ENCODE measurements at regions not wholly inside any gene's neighbourhood (a gene's known extent, or its start where the extent isn't known, plus 50 kb on each side); places are given as distances from the start of the nearest gene placed in this dataset.

DNA sequence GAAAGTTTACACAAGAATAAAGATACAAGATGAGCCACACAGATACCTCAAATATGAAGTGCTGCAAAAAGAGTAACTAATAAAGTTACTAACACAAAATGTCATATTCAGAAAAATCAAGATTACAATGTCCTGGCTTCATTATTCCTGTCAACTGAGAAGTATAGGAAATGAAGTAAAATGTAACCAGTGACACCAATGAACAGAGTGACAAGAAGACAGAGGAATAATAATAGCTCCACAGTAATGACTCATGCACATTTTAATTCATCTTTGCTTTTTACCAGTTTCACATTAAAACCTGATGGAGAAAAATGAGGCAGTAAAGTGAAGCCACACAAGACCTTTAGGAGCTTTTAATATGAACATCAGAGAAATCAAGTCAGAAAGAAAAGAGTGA, 214.1 kb downstream of the ZBBX start:
- DNase-seq (ENCODE audit: low spot score), result no peak
- peak overlapping the region in 1 of 2 donors; percentile 72 for H3K27ac ChIP-seq

DNA sequence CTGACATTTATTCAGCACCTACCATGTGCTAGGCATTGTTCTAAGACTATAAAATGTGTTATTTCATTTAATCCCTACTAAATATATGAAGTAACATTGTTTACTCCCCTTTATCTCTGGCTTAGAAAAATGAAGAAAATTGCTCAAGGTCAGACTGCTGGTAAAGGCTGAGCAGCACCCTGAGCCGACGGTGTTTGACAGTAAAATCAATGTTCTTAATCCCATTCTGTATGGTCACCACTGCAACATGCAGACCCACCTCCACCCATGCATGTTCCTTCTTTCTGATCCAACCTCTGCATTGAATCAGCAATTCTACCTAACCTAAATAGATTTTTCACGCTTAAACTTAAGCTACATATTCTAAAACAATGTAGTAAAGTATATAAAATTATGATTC, 216.5 kb downstream of the ZBBX start:
- Histone ChIP-seq H3K4me3 (no peak overlapping the region), H3K27ac (no peak overlapping the region), H3K9me3 (no peaks in the 10 kb centered on the region), H3K27me3 (no peaks in the 10 kb centered on the region), H3K36me3 (no peaks in the 10 kb centered on the region), H3K4me1 (peaks cover 0 to 21% of the 10 kb centered on the region in 2 donors)
- no peak for DNase-seq (ENCODE audit: low spot score)
- TF ChIP-seq, protein P1, sequence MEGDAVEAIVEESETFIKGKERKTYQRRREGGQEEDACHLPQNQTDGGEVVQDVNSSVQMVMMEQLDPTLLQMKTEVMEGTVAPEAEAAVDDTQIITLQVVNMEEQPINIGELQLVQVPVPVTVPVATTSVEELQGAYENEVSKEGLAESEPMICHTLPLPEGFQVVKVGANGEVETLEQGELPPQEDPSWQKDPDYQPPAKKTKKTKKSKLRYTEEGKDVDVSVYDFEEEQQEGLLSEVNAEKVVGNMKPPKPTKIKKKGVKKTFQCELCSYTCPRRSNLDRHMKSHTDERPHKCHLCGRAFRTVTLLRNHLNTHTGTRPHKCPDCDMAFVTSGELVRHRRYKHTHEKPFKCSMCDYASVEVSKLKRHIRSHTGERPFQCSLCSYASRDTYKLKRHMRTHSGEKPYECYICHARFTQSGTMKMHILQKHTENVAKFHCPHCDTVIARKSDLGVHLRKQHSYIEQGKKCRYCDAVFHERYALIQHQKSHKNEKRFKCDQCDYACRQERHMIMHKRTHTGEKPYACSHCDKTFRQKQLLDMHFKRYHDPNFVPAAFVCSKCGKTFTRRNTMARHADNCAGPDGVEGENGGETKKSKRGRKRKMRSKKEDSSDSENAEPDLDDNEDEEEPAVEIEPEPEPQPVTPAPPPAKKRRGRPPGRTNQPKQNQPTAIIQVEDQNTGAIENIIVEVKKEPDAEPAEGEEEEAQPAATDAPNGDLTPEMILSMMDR (IDR thresholded peaks at IDR 0.05), result no peak

More for the DNA sequence above, 214.1 kb downstream of the ZBBX start:
- no peaks in the 10 kb centered on the region for H3K9me3 ChIP-seq
- no peak overlapping the region for H3K4me3 ChIP-seq
- no peaks in the 10 kb centered on the region for H3K36me3 ChIP-seq
- TF ChIP-seq, protein P1 (IDR thresholded peaks at IDR 0.05), result no peak
- peaks cover 0 to 21% of the 10 kb centered on the region in 2 donors for H3K4me1 ChIP-seq
- no peaks in the 10 kb centered on the region for H3K27me3 ChIP-seq

DNA sequence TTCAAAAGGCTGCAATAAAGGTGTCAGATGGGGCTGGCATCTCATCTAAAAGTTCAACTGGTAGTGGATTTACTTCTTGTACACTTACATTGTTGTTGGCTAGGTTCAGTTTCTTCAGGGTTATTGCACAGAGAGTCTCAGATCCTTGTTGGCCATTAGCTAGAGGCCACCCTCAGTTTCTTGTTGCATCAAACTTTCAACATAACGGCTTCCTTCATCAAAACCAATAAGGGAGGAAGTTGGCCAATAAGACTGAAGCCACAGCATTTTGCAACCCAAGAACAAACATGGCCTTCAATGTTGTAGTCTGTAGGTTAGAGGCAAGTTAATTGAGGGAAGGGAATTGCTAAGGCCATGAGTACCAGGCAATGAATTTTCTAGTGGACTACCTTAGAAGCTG, 218.0 kb downstream of the ZBBX start:
- no peak for DNase-seq (ENCODE audit: low spot score)
- Histone ChIP-seq H3K27ac (no peak overlapping the region), H3K36me3 (no peaks in the 10 kb centered on the region), H3K27me3 (no peaks in the 10 kb centered on the region), H3K4me3 (no peak overlapping the region), H3K9me3 (no peaks in the 10 kb centered on the region), H3K4me1 (peaks cover 0 to 13% of the 10 kb centered on the region in 2 donors)
- TF ChIP-seq, protein P1 (IDR thresholded peaks at IDR 0.05), result no peak

DNA sequence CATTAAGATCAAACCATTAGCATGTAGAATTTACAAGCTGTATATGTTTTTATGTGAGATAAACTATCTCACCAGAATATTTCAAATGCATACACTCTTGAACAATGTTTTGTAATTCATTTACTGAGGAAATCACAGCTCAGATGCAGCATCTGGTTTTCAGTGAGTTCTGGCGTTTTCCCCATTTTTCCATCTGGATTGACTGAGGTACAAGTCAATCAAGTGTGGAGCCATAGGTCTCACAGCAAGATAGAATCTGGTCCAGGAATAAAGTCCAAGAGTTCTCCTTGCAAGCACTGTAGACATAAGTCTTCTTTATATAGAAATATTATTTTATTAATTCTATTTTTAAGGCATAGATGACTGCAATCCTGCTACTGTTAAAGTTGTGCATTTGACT, 219.3 kb downstream of the ZBBX start:
- TF ChIP-seq, protein P1 (IDR thresholded peaks at IDR 0.05), result no peak
- no peaks in the 10 kb centered on the region for H3K36me3 ChIP-seq
- peaks cover 0 to under 1% of the 10 kb centered on the region in 2 donors for H3K4me1 ChIP-seq
- no peak for DNase-seq (ENCODE audit: low spot score)
- no peaks in the 10 kb centered on the region for H3K27me3 ChIP-seq
- H3K27ac ChIP-seq, result no peak overlapping the region
- H3K9me3 ChIP-seq, result peaks cover 0 to 7% of the 10 kb centered on the region in 2 donors
- no peak overlapping the region for H3K4me3 ChIP-seq

DNA sequence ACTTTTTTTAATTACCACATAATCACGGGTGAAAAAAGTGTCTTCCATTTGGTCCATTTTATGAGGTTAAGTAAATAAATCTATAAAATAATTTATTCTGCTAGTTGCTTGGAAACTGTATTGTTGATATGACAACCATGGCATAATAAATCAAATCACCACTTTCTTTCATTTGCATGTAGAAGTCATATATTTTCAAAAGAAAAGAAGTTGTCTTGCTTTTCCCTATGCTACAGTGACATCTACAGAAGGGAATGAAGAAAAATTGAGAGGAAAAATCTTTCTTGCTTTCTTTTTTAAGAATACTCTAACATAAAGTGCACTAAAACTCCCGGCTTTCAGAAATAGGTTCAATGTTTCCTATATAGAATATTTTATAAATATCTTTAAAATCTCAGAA, 228.5 kb downstream of the ZBBX start:
- Histone ChIP-seq H3K4me1 (no peaks in the 10 kb centered on the region), H3K27ac (no peak overlapping the region), H3K4me3 (no peak overlapping the region), H3K36me3 (no peaks in the 10 kb centered on the region), H3K9me3 (peaks cover 0 to 14% of the 10 kb centered on the region in 2 donors), H3K27me3 (no peaks in the 10 kb centered on the region)
- TF ChIP-seq, protein P1 (IDR thresholded peaks at IDR 0.05), result peak in 1 of 2 donors; percentile 40
- no peak for DNase-seq (ENCODE audit: low spot score)

DNA sequence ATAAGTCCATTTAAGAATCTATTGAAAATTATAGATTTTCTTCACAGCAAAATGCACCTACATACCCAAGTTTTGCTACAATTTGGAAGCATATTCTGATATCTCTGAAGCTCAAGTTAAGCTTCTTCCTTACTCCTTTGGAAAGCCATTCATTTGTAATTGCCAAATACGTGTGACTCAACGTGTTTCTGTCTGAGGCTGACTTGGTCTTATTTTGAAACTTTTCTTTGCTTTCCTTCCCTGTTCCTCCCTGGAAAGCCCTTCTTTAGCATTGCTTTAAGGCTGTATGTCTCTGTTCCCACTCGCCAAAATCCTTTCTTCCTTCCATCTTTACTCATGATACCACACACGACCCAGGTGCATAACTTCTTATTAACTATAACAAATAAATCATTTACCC, 232.0 kb downstream of the ZBBX start:
- Histone ChIP-seq H3K36me3 (no peaks in the 10 kb centered on the region), H3K4me1 (no peaks in the 10 kb centered on the region), H3K4me3 (no peak overlapping the region), H3K9me3 (no peaks in the 10 kb centered on the region), H3K27ac (no peak overlapping the region), H3K27me3 (no peaks in the 10 kb centered on the region)
- DNase-seq (ENCODE audit: low spot score), result no peak
- TF ChIP-seq, protein P1 (IDR thresholded peaks at IDR 0.05), result no peak
